ENCODE measurements at regions not wholly inside any gene's neighbourhood (a gene's known extent, or its start where the extent isn't known, plus 50 kb on each side); places are given as distances from the start of the nearest gene placed in this dataset.

- 71 to 74% (median 72%) methylated on average over 4 of the region's 4 CpGs for WGBS, 4 donors
- peak overlapping the region in 3 of 12 donors; percentile 3 to 55 (median 51) for H3K4me3 ChIP-seq
- peaks cover 0 to 61% (median 26%) of the 10 kb centered on the region in 12 donors for H3K4me1 ChIP-seq
- H3K36me3 ChIP-seq: no peaks in the 10 kb centered on the region
- TF ChIP-seq POLR2A (IDR thresholded peaks at IDR 0.05) (no peak), CTCF (IDR thresholded peaks at IDR 0.05) (peak in 11 of 12 donors; percentile 40 to 66 (median 56))
- H3K27me3 ChIP-seq: no peaks in the 10 kb centered on the region
- DNase-seq (peak in 2 of 5 donors; percentile 29 to 61), ATAC-seq (no peak)
- H3K27ac ChIP-seq: peak overlapping the region in 9 of 12 donors; percentile 50 to 92 (median 86)
- intact Hi-C loops (cut with DNase I): loop anchor here in 6 of 10 donors (1.0 to 10.0 kb wide), 6 partner anchors 126 to 267 kb away; no protein-coding TSS in a partner anchor
- H3K9me3 ChIP-seq: no peaks in the 10 kb centered on the region
Measured at GRCh38 chr6:150685860-150686259, 86.2 kb downstream of the PLEKHG1 start.

- ATAC-seq: no peak
- H3K9me3 ChIP-seq: no peaks in the 10 kb centered on the region
- H3K36me3 ChIP-seq: no peaks in the 10 kb centered on the region
- peaks cover 0 to 68% (median 29%) of the 10 kb centered on the region in 12 donors for H3K4me1 ChIP-seq
- WGBS, 4 donors: 65 to 77% (median 73%) methylated on average over 12 of the region's 12 CpGs
- peak overlapping the region in 3 of 12 donors; percentile 10 to 55 (median 20) for H3K4me3 ChIP-seq
- no peak for DNase-seq
- no peaks in the 10 kb centered on the region for H3K27me3 ChIP-seq
- TF ChIP-seq CTCF (IDR thresholded peaks at IDR 0.05): no peak
- TF ChIP-seq POLR2A (IDR thresholded peaks at IDR 0.05): no peak
- intact Hi-C loops (cut with DNase I): loop anchor here in 6 of 10 donors (1.0 to 10.0 kb wide), 5 partner anchors 126 to 262 kb away; no protein-coding TSS in a partner anchor
- H3K27ac ChIP-seq: peak overlapping the region in 11 of 12 donors; percentile 25 to 92 (median 62)
Measured at GRCh38 chr6:150686566-150686965, 86.9 kb downstream of the PLEKHG1 start.

- peak overlapping the region in 2 of 12 donors; percentile 20 to 55 for H3K4me3 ChIP-seq
Measured at GRCh38 chr6:150687508-150687907, 87.8 kb downstream of the PLEKHG1 start.

More at GRCh38 chr6:150687508-150687907, 87.8 kb downstream of the PLEKHG1 start:
- Histone ChIP-seq H3K9me3 (no peaks in the 10 kb centered on the region), H3K4me1 (peaks cover 0 to 72% (median 30%) of the 10 kb centered on the region in 12 donors), H3K27ac (peak overlapping the region; percentile 11 to 92 (median 54)), H3K27me3 (no peaks in the 10 kb centered on the region), H3K36me3 (no peaks in the 10 kb centered on the region)
- TF ChIP-seq CTCF (IDR thresholded peaks at IDR 0.05): no peak
- no peak for TF ChIP-seq POLR2A (IDR thresholded peaks at IDR 0.05)
- intact Hi-C loops (cut with DNase I): loop anchor here in 6 of 10 donors (5.0 to 10.0 kb wide), 4 partner anchors 125 to 263 kb away; no protein-coding TSS in a partner anchor
- DNase-seq (peak; percentile 60 to 83 (median 75)), ATAC-seq (peak; percentile 40 to 73 (median 58))
- WGBS, 4 donors: 35 to 48% (median 39%) methylated on average over 6 of the region's 6 CpGs
